ENCODE measurements at regions not wholly inside any gene's neighbourhood (a gene's known extent, or its start where the extent isn't known, plus 50 kb on each side); places are given as distances from the start of the nearest gene placed in this dataset.

DNA sequence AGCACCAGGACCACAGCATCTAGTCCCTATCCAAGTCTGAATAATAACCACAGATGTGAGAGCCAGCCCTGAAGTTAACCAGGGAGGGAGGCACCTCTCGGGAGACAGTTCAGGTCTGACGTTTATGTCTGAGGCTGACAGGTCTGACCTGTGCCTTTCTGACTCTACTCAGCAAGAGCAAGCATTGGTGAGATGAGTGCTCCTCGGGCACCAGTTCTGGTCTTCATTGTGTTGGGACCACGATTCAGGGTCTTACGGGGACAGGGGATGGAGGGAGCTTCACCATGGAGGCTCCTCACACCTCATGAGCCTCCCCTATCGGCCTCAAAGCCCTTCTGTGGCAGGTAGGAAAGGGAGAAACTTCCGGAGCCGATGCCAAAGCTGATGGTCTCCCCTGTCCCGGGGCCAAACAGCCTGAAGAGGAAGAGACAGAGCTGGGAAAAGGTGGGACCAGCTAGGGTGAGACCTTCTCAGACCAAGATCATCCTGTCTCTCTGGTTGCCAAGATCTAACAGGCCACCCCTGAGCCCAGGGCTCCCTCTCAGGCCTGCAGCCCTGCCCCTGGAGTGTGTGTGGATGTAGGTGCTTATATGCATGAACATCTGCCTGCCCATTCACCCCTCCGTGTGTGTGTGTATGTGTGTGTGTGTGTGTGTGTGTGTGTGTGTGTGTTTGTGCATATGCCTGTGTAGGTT is 170.5 kb downstream of the VEGFA start:
- no peak overlapping the region for H3K23ac ChIP-seq (ENCODE audit: insufficient read length, low read depth, low read length)
- no peak overlapping the region for H2AFZ ChIP-seq (ENCODE audit: low read length)
- H4K5ac ChIP-seq (ENCODE audit: insufficient read length, low read depth, low read length), result no peak overlapping the region
- Mint-ChIP-seq H3K36me3 (ENCODE audit: insufficient read depth in 1 of 3, low read depth in 3 of 3) (peaks cover 0 to 4% (median 0%) of the 10 kb centered on the region in 3 experiments; a peak in 1 of 7 replicates), H3K4me3 (no peak overlapping the region), H3K27me3 (ENCODE audit: low read depth) (no peaks in the 10 kb centered on the region), H3K9me3 (peaks cover 0 to 3% of the 10 kb centered on the region in 2 experiments; a peak in 4 of 5 replicates), H3K4me1 (peaks cover 11 to 23% of the 10 kb centered on the region in 2 experiments), H3K27ac (no peak overlapping the region)
- H4K8ac ChIP-seq (replicated peaks; ENCODE audit: insufficient read length, low read depth, low read length), result no peak overlapping the region
- no peaks in the 10 kb centered on the region for H3K27me3 ChIP-seq (ENCODE audit: insufficient read depth, low read length)
- H4K20me1 ChIP-seq (ENCODE audit: control insufficient read depth, insufficient read depth, insufficient read length), result no peaks in the 10 kb centered on the region
- H3K18ac ChIP-seq (ENCODE audit: insufficient read length, low read depth, low read length), result no peak overlapping the region
- H3K14ac ChIP-seq (ENCODE audit: insufficient read depth, low read length), result no peak overlapping the region
- no peak overlapping the region for H2BK20ac ChIP-seq (ENCODE audit: low read depth, low read length, poor library complexity, severe bottlenecking)
- TF ChIP-seq CTCF (conservative IDR thresholded peaks at IDR 0.05), result no peak
- no peaks in the 10 kb centered on the region for H3K9me3 ChIP-seq (ENCODE audit: control insufficient read depth, low read depth, low read length)
- no peak overlapping the region for H2BK120ac ChIP-seq (ENCODE audit: low read depth, low read length, poor library complexity, severe bottlenecking)
- DNase-seq, result peak; percentile 12
- no peak overlapping the region for H3K27ac ChIP-seq (ENCODE audit: insufficient read length, low read depth, low read length)
- no peak overlapping the region for H4K91ac ChIP-seq (ENCODE audit: insufficient read length, low read depth, low read length)
- no peaks in the 10 kb centered on the region for H3K79me1 ChIP-seq (ENCODE audit: insufficient read depth, low read depth, low read length, poor library complexity, severe bottlenecking)
- no peak overlapping the region for H3K4me2 ChIP-seq (ENCODE audit: insufficient read depth, insufficient read length, low read length)
- no peak overlapping the region for H3K9ac ChIP-seq (ENCODE audit: extremely low read depth, insufficient read length, low read length)
- H3K79me2 ChIP-seq (ENCODE audit: insufficient read depth, low read length), result no peaks in the 10 kb centered on the region
- no peak overlapping the region for H3K4ac ChIP-seq (ENCODE audit: low read depth, low read length)
- no peaks in the 10 kb centered on the region for H3K23me2 ChIP-seq (ENCODE audit: insufficient read length, low read depth, low read length, poor library complexity, severe bottlenecking)
- no CpG with 5 or more reads among the region's 10 CpGs for WGBS (ENCODE audit: extremely low coverage, insufficient read length, low lambda C conversion rate)
- H3K56ac ChIP-seq (ENCODE audit: insufficient read length, low read depth, low read length), result no peak overlapping the region
- no peak overlapping the region for H2AK5ac ChIP-seq (ENCODE audit: insufficient read length, low read length)
- no peak overlapping the region for H2BK12ac ChIP-seq (ENCODE audit: insufficient read length, low read depth, low read length)
- H3T11ph ChIP-seq (ENCODE audit: low read length), result no peak overlapping the region
- no peak overlapping the region for H2BK15ac ChIP-seq (ENCODE audit: low read depth, low read length)
- no peaks in the 10 kb centered on the region; the same call in 1 of the 2 replicates for H3K4me1 ChIP-seq (ENCODE audit: insufficient read depth, low read length)
- H2BK5ac ChIP-seq (ENCODE audit: insufficient read length, low read length), result no peak overlapping the region
